ENCODE measurements at regions not wholly inside any gene's neighbourhood (a gene's known extent, or its start where the extent isn't known, plus 50 kb on each side); places are given as distances from the start of the nearest gene placed in this dataset.
"Not testable (repeated sequence)": the region's sequence is repeated elsewhere in the genome, so short reads cannot be mapped to it uniquely, and the experiment has no call there.

DNA sequence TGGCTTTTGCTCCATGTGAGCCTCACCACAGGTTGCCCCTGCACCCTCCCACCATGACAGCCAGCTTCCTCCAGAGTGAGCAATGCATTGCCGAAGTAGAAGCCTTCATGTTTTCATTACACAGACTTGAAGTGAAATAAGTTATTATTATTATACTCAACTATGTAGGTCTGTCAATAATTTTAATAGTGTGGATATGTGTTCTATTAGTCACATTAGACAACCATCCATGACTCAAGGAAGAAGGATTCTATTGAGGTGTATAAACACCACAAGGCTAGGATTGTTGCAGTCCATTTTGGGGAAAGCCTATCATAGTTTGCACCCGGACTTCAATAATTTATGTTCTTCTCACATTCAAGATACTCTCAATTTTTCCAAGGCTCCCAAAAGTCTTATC, 369.5 kb downstream of the TAF11L14 start:
- DNase-seq: no peak
- no peaks in the 10 kb centered on the region for H3K9me3 ChIP-seq
- H3K4me1 ChIP-seq: no peaks in the 10 kb centered on the region
- TF ChIP-seq, protein P1, sequence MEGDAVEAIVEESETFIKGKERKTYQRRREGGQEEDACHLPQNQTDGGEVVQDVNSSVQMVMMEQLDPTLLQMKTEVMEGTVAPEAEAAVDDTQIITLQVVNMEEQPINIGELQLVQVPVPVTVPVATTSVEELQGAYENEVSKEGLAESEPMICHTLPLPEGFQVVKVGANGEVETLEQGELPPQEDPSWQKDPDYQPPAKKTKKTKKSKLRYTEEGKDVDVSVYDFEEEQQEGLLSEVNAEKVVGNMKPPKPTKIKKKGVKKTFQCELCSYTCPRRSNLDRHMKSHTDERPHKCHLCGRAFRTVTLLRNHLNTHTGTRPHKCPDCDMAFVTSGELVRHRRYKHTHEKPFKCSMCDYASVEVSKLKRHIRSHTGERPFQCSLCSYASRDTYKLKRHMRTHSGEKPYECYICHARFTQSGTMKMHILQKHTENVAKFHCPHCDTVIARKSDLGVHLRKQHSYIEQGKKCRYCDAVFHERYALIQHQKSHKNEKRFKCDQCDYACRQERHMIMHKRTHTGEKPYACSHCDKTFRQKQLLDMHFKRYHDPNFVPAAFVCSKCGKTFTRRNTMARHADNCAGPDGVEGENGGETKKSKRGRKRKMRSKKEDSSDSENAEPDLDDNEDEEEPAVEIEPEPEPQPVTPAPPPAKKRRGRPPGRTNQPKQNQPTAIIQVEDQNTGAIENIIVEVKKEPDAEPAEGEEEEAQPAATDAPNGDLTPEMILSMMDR (IDR thresholded peaks at IDR 0.05): no peak
- no peak for TF ChIP-seq POLR2A (IDR thresholded peaks at IDR 0.05)
- no peak overlapping the region for H3K4me3 ChIP-seq
- peaks cover 0 to 4% of the 10 kb centered on the region in 2 donors for H3K27me3 ChIP-seq
- H3K27ac ChIP-seq: no peak overlapping the region
- no peaks in the 10 kb centered on the region for H3K36me3 ChIP-seq

DNA sequence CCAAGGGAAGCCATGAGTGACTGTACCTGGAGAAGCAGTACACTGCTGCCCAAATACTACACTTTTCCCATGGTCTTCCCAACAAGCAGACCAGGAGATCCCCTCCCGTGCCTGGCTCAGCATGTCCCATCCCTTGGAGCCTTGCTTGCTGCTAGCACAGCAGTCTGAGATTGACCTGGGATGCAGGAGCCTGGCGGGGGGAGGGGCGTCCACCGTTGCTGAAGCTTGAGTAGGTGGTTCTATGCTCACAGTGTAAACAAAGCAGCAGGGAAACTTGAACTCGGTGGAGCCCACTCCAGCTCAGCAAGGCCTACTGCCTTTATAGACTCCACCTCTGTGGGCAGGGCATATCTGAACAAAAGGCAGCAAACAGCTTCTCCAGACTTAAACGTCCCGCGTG, 372.0 kb downstream of the TAF11L14 start:
- not testable (repeated sequence) for H3K9me3 ChIP-seq, H3K36me3 ChIP-seq, H3K27me3 ChIP-seq, H3K4me1 ChIP-seq, H3K27ac ChIP-seq, DNase-seq, H3K4me3 ChIP-seq

DNA sequence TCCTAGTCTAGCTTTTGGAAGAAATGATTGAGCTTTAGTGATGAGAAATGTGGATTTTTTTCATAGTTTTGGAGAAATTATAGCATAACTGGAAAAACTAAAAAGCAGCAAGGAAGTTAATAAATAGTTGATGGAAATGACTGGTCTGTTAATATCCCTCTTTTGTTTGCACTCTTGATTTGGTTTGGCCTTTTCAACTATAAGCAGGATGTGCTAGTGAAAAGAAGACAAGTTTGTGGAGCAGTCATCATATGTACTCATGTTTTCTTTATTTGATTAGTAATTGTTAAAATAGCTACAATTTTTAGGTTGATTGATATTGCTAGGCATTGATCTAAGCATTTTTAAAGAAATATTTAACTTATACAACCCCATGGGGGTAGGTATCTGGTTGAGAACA, 374.7 kb downstream of the TAF11L14 start:
- TF ChIP-seq, protein P1 (IDR thresholded peaks at IDR 0.05): no peak
- TF ChIP-seq POLR2A (IDR thresholded peaks at IDR 0.05): no peak
- peaks cover 0 to 4% of the 10 kb centered on the region in 2 donors for H3K27me3 ChIP-seq
- no peaks in the 10 kb centered on the region for H3K4me1 ChIP-seq
- no peak overlapping the region for H3K4me3 ChIP-seq
- no peaks in the 10 kb centered on the region for H3K36me3 ChIP-seq
- H3K27ac ChIP-seq: no peak overlapping the region
- DNase-seq: no peak
- no peaks in the 10 kb centered on the region for H3K9me3 ChIP-seq

DNA sequence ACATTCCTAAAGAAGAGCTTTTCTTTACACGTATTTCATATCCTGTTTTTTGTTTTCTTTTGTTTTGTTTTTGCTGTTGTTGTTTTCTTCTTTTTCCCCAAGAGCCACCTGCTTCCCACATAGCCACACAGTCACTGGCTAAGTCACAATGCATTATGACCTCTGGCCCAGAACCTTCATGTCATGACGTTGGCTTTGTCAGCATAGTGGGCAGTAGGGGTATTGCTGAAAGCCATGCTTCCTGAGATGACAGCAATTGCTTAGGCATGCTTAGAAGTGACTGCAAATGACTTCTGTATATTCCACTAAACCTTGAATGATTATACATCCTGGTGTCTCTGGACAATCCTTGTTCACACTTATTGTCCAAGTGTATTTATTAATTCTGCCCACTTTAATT, 375.8 kb downstream of the TAF11L14 start:
- no peak for TF ChIP-seq POLR2A (IDR thresholded peaks at IDR 0.05)
- TF ChIP-seq, protein P1 (IDR thresholded peaks at IDR 0.05): no peak
- no peak overlapping the region for H3K27ac ChIP-seq
- DNase-seq: no peak
- H3K4me3 ChIP-seq: no peak overlapping the region
- H3K9me3 ChIP-seq: no peaks in the 10 kb centered on the region
- peaks cover 0 to 4% of the 10 kb centered on the region in 2 donors for H3K27me3 ChIP-seq
- no peaks in the 10 kb centered on the region for H3K4me1 ChIP-seq
- H3K36me3 ChIP-seq: no peaks in the 10 kb centered on the region

DNA sequence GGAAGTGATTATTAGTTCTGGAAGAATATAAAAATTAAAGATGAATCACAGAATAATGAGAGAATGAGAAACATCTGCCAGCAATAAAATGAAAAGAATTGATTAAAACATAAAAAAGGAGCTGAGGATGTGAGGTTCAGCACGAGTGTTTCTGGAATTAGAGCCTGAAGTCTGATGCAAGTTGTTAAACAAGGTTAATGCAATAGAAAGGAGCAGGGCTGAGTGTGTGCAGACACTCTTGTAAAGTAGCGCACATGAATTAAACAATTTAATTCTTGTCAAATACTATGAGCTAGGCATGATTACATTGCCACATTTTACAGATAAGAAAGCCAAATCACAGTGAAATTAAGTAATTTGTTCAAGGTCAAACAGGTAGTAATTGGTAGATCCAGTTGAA, 384.2 kb downstream of the TAF11L14 start:
- Histone ChIP-seq H3K27me3 (no peaks in the 10 kb centered on the region), H3K4me3 (no peak overlapping the region), H3K36me3 (no peaks in the 10 kb centered on the region), H3K9me3 (peaks cover 0 to 5% (median 0%) of the 10 kb centered on the region in 4 donors), H3K27ac (no peak overlapping the region), H3K4me1 (no peaks in the 10 kb centered on the region)
- DNase-seq: no peak
- TF ChIP-seq, protein P1 (IDR thresholded peaks at IDR 0.05): no peak
- no peak for TF ChIP-seq POLR2A (IDR thresholded peaks at IDR 0.05)

DNA sequence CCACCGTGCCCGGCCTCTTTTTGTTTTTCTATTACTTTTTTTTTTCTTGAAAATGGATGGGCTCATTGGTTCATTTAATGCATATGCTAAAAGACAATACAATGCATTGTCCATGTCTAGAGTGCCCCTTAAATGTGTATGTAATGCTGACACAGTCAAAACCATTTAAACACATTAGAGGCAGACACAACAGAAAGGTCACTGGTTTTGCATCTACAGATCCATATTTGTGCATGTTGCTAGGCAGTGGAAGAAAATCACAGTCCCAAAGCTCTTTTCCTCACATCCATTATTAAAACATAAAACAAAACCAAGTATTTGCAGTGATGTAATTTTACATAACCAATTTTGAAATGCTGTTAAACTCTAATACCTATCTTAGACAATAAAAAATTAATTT, 389.0 kb downstream of the TAF11L14 start:
- no peak for TF ChIP-seq POLR2A (IDR thresholded peaks at IDR 0.05)
- TF ChIP-seq, protein P1 (IDR thresholded peaks at IDR 0.05): no peak
- H3K9me3 ChIP-seq: no peaks in the 10 kb centered on the region
- no peak overlapping the region for H3K4me3 ChIP-seq
- H3K36me3 ChIP-seq: no peaks in the 10 kb centered on the region
- no peak overlapping the region for H3K27ac ChIP-seq
- no peaks in the 10 kb centered on the region for H3K27me3 ChIP-seq
- H3K4me1 ChIP-seq: no peaks in the 10 kb centered on the region
- no peak for DNase-seq

Data from Peyer's patch (tissue), 4 donors.